ENCODE measurements at regions not wholly inside any gene's neighbourhood (a gene's known extent, or its start where the extent isn't known, plus 50 kb on each side); places are given as distances from the start of the nearest gene placed in this dataset.

- no peak for DNase-seq
Observed at GRCh38 chr9:129410226-129410625, 210.7 kb downstream of the C9orf50 start.

- DNase-seq = no peak
Observed at GRCh38 chr9:129408535-129409215, 212.2 kb downstream of the C9orf50 start.

DNA sequence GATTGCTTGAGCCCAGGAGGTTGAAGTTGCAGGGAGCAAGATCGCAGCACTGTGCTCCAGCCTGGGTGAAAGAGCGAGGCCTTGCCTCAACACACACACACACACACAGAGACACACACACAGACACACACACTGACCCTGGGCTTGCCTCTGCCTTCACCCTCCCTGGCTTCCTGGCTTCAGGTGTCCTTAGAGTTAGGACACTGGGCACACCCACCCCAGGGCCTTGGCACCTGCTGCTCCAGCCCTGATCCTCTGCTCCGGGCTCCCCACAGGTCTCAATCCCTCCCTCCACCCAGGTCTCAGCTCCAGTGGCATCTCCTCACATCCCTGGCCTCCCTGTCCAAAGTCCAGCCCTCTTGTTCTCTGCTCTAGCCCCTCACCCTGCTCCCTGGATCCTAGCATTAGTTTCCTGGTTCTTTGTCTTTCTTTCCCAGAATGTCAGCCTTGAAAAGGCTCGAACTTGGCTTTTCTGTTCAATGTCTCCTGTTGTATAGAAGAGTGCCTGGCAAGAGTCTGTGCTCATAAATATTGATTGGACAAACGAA, 212.9 kb downstream of the C9orf50 start:
- DNase-seq = no peak

DNA sequence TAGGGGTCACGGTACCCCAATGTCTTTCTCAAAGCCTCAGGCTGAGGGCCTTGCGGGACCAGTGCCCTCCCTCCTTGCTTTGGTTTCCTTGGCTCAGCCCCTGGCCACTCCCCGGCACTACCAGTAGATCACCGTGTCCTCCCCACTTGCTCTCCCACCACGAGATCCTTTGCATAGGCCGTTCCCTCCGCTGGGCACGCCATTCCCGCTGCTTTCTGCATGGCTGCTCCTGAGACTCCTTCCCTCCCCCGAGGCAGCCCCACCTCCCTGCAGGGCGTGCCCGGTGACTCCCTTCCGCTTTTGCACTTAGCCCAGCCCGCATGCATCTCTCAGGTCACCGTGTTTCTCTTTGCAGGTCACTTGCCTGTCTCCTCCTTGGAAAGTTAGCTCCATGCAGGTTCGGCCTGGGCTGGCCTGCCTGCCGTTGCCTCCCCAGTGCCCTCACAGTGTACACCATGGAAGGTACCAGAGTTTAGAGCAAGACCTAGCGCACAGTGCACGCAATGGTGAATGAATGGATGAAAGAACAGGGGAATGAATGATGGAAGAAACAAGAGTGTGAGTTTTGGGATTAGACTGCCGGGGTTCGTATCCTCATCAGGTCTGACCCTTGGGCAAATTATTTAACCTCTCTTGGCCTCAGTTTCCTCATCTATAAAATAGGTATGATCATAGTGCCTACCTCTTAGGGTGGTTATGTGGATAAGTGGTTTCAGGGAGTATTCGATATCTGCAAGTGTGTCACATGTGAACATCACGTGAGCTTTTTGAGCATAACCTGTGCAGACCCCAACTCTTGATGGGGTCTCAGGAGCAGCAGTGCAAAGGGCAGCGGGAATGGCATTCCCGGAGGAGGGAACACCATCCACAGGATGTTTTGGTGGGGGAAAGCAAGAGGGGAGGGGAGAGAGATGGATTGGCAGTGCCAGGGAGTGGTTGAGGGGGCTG, 214.3 kb downstream of the C9orf50 start:
- DNase-seq = no peak

DNA sequence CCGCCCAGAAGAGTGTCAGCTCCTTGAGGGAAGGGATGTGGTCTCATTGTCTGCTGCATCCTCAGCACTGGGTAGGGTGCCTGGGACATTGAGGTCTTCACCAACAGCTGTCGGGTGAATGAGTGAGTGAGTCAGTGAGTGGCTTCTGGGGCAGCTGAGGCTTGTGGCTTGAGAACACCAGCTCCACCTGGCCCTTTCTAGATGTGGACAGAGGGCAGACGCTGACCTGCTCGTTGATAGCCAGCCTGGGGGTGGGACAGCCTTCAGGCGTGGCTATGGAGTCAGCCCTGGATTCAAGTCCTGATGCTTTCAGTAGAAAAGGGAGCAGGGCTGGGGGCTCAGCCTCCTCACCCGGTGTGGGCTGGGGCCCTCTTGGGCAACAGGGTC, 215.1 kb downstream of the C9orf50 start:
- DNase-seq = no peak

DNA sequence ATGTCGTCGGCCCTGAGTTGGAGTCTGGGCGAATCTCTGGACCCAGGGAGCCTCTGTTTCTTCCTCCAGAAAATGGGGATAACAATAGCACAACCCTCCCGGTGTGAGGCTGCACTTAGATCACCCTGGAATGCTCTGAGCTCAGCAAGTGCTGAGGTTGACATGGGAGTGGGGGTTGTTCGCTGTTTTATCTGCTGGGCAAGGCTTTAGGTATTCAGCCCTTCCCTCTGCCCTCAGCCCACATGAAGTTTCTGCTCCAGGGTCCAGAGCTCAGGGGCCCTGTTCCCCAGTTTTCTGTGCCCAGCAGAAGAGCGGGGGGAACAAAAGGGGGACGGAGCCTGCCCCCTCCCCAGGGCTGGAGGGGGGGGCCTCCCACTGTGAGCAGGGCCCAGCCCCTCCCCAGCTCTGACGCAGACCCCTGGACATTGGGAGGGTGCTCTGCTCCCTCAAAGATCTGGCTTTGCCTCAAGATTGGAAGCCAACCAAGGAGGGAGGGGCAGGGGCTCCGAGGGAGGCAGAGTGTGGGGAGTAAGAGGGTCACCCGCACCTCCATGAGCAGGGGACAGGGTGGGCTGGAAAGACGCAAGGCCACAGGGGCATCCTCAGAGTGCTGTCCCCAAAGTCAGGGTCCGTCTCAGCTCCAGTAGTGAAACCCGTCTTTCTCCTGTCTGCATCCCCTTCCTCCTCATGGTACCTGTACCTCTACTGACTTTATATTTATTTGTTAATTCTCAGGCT, 215.6 kb downstream of the C9orf50 start:
- no peak for DNase-seq

DNA sequence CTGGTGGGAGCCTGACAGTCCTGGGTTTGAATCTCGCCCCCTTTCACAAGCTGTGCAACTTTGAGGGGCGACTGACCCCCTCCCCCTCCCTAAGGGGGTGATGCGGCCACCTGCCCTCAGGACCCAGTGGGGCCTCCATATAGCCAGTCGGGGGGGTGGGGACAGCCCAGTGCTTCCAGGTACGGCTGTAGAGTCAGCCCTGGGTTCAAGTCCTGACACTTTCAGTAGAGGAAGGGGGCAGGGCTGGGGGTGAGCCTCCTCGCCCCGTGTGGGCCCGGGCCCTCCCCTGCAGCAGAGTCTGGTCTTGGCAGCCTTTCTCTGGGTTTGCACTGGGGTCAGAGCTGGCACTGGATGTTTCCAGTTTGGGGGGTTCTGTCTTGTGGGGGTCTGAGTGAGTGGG, 216.3 kb downstream of the C9orf50 start:
- no peak for DNase-seq

DNA sequence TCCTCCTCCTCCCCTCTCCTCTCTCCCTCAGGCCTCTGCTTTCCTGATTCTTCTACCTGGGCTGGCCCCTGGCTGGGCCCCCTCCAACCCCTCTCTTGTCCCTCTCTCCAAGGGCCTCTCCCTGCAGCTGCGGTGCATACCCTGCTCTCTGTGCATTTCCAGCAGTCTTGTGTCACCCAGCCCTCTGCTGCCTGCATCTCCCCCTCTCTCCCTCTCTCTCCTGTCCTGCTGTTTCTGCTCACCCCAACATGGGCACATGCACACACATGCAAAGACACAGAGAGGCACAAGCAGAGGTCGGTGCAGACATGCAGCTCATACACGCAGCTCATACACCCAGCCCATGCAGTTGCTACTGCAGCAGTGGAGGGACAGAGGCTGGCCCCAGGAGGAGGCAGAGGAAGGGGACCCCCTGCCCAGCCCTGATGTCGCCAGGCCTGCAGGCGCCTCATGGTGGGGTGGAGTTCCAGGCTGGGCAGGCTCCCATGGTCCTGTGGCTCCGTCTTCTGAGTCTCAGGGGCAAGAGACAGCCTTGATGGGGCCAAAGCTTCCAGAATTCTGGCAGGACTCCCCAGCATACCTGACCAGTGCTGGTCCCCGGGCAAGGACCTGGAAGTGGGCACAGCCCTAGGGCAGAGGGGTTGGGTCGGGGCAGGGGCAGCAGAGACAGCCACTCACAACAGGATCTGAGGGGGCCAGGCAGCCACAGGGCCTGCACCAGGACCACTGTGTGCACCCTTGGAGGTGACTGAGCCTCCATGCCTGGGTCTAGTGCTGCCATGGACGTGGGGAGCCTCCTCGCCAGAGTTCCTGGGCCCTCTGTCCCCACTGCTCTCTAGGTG, 216.9 kb downstream of the C9orf50 start:
- no peak for DNase-seq

GRCh38 chr9:129402931-129403778, 217.7 kb downstream of the C9orf50 start:
- no peak for DNase-seq

GRCh38 chr9:129402371-129402739, 218.5 kb downstream of the C9orf50 start:
- DNase-seq = no peak

DNA sequence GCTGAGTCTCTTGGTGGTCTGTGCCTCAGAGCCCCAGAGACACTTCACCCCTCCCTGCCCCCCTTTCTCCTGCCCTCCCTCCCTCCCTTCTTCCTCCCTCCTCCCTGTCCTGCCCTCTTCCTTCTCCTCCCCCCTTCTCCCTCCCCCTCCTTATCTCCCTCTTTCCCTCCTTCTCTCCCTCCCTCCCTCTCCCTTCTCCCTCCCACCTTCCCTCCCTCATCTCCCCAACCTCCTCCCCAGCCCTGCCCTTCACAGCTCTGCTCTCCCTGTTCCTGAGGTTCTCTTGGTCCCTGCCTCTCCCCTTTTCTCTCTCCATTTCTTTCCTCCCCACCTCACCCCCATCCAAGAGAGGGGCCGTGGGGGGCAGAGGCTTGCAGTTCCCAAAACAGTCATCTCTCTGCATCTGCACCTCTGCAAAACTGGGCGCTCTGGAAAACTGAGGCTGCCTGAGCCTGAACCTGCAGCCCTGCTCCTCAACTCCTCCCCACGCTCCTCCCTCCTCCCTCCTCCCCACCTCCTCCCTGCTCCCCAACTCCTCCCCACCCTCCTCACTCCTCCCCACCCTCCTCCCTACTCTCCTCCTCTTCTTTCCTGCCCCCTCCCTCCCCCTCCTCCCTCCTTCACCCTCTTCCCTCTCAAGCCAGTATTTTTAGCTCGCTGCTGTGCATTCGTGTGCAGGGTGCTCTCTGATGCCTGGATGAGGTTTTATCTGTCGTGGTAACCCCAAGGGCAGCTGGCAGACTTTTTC, 219.1 kb downstream of the C9orf50 start:
- DNase-seq = no peak

- DNase-seq = no peak
Observed at GRCh38 chr9:129400971-129401622, 219.8 kb downstream of the C9orf50 start.

DNA sequence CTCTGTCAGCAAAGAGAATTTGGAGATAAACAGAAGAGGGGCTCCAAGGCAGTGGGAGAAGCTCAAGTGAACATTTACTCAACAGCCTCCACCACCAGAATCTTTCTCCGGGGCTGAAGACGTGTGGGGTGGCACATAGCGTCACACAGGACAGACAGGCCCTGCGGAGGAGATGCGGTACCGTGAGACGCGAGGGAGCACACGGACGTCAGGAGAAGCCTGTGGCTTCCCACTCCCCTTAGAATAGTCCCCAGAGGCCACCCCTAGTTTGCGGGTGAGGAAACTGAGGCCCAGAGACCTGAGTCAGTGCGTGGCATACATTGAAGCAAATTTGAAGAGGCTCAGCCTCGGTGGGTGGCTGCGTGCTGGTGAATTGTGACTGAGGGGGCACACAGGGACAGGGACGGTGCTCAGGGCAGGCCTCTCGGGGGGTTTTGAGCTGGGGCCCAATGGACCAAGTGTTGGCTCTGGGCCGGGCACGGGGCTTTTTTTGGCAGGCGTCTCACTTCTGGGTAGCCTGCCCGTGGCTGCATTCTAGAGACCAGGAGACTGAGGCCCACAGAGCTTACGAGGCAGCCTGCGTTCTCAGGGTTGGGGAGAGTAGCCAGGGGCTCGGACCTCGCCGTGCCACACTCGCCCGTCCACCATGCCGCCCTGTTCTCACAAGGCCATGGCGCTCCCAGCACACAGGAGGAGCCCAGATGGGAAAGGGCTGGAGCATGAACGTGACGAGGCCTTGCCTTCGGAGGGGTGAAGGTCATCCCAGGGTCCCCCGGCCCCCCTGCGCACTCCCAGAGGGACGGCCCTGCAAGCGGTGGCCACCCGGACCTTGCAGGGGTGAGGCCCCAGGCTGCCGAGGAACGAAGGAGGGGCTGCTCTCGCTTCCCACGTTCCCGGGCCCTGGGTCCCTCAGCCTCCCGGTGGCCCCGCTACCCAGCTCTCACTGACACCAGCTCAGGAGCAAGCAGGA, 220.6 kb downstream of the C9orf50 start:
- DNase-seq = no peak

DNA sequence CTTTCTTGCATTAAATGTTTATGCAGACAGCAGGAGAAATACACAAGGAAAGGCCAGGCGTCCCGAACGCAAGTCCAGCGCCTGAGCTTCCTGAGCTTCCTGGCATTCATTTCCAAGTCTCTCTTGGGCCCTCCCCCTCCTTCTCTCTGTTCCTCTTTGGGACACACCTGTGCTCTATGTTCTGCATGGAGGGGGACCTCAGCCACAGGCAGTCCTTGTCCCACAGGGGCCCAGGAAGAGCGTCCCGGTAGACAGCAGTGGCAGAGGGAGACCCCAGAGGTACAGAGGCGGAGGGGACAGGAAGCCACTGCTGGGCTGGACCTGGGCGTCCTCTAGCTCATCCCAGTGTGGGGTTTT, 221.3 kb downstream of the C9orf50 start:
- DNase-seq = no peak

DNA sequence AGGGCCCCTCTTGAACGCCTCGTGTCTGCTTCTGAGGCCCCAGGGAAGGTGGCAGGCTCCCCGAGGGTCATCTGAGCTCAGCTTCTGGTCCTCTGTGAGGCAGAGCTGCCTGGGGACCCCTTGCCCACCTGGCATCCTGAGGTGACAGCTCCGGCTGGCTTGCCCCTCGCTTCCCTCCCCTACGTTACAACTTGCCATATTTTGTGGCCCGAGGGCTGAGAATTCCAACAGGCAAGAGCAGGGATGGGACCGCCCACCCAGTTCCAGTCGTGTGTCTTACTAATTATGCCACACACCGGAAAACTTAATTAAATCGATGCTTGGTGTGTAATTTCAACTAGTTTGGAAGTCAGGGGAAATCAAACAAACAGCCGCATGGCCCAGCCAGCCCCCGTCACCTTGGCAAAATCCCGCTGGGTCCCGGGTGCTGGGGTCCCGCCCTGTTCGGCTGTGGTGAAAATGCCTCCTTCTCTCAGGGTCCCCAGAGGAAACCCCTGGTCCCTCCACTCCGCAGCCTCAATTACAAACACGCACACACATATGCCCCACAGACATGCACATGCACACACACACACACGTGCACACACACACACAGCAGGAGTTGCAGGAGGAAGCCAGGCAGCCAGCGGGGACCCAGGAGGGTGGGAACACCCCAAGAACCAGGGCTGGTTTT, 221.0 kb upstream of the IER5L start:
- DNase-seq = no peak

DNA sequence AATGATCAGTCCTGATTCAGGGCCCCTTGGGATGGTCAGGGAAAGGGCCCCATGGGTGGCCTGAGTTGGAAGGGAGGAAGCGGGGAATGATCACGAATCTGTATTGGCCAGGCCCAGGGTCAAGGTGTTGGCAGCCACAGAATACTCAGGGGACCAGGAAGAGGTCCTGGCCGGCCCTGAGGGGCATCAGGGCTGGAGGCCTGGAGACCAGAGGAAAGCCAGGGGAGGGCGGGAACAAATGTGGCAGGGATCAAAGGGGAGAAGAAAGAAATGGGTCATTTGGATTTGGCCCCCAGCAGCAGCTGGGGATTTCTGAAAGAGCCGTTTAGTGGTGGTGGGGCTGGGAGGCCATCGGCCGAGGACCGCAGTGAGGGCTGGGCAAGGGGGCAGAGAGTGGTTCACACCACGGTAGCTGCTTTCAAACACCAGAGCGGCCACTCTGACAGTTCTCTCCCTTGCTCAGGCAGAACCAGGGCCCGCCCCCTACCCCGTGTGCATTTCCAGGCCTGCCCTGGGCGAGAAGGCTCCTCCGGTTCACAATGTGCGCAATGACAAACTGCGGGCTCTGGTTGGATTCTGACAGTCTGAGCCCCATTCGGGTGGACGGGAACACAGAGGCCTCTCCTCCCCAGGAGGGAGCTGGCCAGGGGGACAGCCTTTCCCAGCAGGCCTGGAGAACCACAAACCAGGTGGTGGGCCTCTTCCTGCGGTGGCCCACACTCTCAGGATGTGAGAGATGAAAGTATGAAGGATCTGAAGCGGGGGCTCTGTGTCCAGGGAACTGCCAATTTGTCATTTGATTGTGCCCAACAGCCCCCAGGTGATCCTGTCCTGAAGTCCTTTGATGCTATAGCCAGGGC, 220.3 kb upstream of the IER5L start:
- DNase-seq = no peak

- no peak for DNase-seq
Observed at GRCh38 chr9:129397335-129397734, 219.3 kb upstream of the IER5L start.

All from activated CD8-positive, alpha-beta memory T cell treated with anti-CD3 and anti-CD28 coated beads, Interleukin-2, amount 50 U/mL, for 4 hours (primary cell).